AG08395 (cell line): ENCODE measurements at regions not wholly inside any gene's neighbourhood (a gene's known extent, or its start where the extent isn't known, plus 50 kb on each side); places are given as distances from the start of the nearest gene placed in this dataset.

ENCODE experiments used
- DNase-seq: peaks from one replicate; pipeline ENCODE4 v3.0.0; 2012; ENCODE audit warnings: mixed read lengths, low spot score

- DNase-seq: no peak
Observed at GRCh38 chr4:35965300-35965699, 279.0 kb downstream of the ARAP2 start.

- no peak for DNase-seq
Observed at GRCh38 chr4:35966566-35966965, 277.7 kb downstream of the ARAP2 start.

GRCh38 chr4:35970366-35970960 is 273.9 kb downstream of the ARAP2 start:
- DNase-seq: no peak

GRCh38 chr4:35972814-35973213 is 271.5 kb downstream of the ARAP2 start:
- no peak for DNase-seq

GRCh38 chr4:35975617-35976355 is 268.5 kb downstream of the ARAP2 start:
- no peak for DNase-seq

- no peak for DNase-seq
Observed at GRCh38 chr4:35978551-35978950, 265.8 kb downstream of the ARAP2 start.

- DNase-seq: no peak
Observed at GRCh38 chr4:35982318-35982717, 262.0 kb downstream of the ARAP2 start.

GRCh38 chr4:35986537-35986936 is 257.8 kb downstream of the ARAP2 start:
- DNase-seq: no peak

GRCh38 chr4:35993606-35994005 is 250.7 kb downstream of the ARAP2 start:
- DNase-seq: no peak

- DNase-seq: no peak
Observed at GRCh38 chr4:36000941-36001557, 243.3 kb downstream of the ARAP2 start.

- no peak for DNase-seq
Observed at GRCh38 chr4:36003051-36003450, 241.3 kb downstream of the ARAP2 start.

GRCh38 chr4:36004204-36004851 is 240.0 kb downstream of the ARAP2 start:
- no peak for DNase-seq

GRCh38 chr4:36006226-36006625 is 238.1 kb downstream of the ARAP2 start:
- no peak for DNase-seq

GRCh38 chr4:36010397-36010929 is 233.9 kb downstream of the ARAP2 start:
- DNase-seq: no peak

- DNase-seq: no peak
Observed at GRCh38 chr4:36011381-36011780, 232.9 kb downstream of the ARAP2 start.

GRCh38 chr4:36012503-36012902 is 231.8 kb downstream of the ARAP2 start:
- DNase-seq: no peak

GRCh38 chr4:36013206-36013605 is 231.1 kb downstream of the ARAP2 start:
- no peak for DNase-seq
